PC-3 (cell line): ENCODE measurements at regions not wholly inside any gene's neighbourhood (a gene's known extent, or its start where the extent isn't known, plus 50 kb on each side); places are given as distances from the start of the nearest gene placed in this dataset.

Experiments used
- CTCF ChIP-seq: fragments of 300-600 bp; sonication (generic); conservative IDR thresholded peaks from 2 replicates; pipeline ENCODE4 v1.5.1; 2017; ENCODE audit warnings: antibody characterized with exemption, low read depth, mild to moderate bottlenecking, low read length
- EZH2 ChIP-seq: fragments of 300-600 bp; sonication (generic); IDR thresholded peaks from one replicate; pipeline ENCODE4 v1.6.1; 2017; ENCODE audit warnings: antibody characterized with exemption, mild to moderate bottlenecking, low read length; ENCODE audit not compliant: unreplicated experiment

GRCh38 chr16:87016046-87017035 is 300.9 kb downstream of the C16orf95 start:
- TF ChIP-seq EZH2 (no peak), CTCF (no peak)
